Panc1 (cell line): ENCODE measurements at regions not wholly inside any gene's neighbourhood (a gene's known extent, or its start where the extent isn't known, plus 50 kb on each side); places are given as distances from the start of the nearest gene placed in this dataset.

Experiments used
- ATAC-seq: fragments of 200-7000 bp; cut with Tn5 transposase; 2 replicates; pipeline ENCODE4 v1.9.1; 2020; ENCODE audit warnings: mild to moderate bottlenecking, moderate library complexity
- BruUV-seq: library from RNA; stranded (reverse); fragments of 400-500 nt; replicated peaks from 2 replicates; lab custom pipeline; 2021; lab: Mats Ljungman, UMichigan
- CTCF ChIA-PET: fragments of 300-600 bp; sonication (Branson Sonifier 250); formaldehyde crosslinking; loops from one replicate; lab custom pipeline; 2022; ENCODE audit warnings: antibody characterized with exemption; lab: Charles Lee
- POLR2A ChIA-PET: fragments of 300-600 bp; sonication (Branson Sonifier 250); formaldehyde crosslinking; loops from one replicate; lab custom pipeline; 2022; ENCODE audit warnings: antibody characterized with exemption; lab: Charles Lee
- DNase-seq: peaks from one replicate; pipeline ENCODE4 v3.0.0-alpha.2; 2010; ENCODE audit warnings: low read depth, low spot score
- H3K27ac ChIP-seq: 2 replicates; pipeline ENCODE4 v1.5.1; 2011; ENCODE audit warnings: mild to moderate bottlenecking, low read length, inconsistent platforms
- H3K27me3 ChIP-seq: fragments of 200-500 bp; sonication (Bioruptor generic); 2 replicates; pipeline ENCODE4 v1.6.0; 2014; ENCODE audit warnings: low read length, inconsistent platforms; ENCODE audit not compliant: control insufficient read depth, insufficient read depth
- H3K36me3 ChIP-seq: fragments of 200-500 bp; sonication (Bioruptor generic); 2 replicates; pipeline ENCODE4 v1.5.1; 2014; ENCODE audit warnings: inconsistent platforms, mild to moderate bottlenecking, low read length, moderate library complexity; ENCODE audit not compliant: control insufficient read depth, insufficient read depth
- H3K4me1 ChIP-seq: 2 replicates; pipeline ENCODE4 v1.5.1; 2011; ENCODE audit warnings: inconsistent platforms, mild to moderate bottlenecking, low read length, moderate library complexity; ENCODE audit not compliant: control insufficient read depth, insufficient read depth
- H3K4me3 ChIP-seq, 2 experiments: 2 replicates each; pipeline ENCODE4 v1.5.1; 2011 to 2012; ENCODE audit warnings: low read depth in 2 of 2, low read length in 2 of 2, mild to moderate bottlenecking in 2 of 2, inconsistent platforms in 1 of 2, moderate library complexity in 1 of 2
- H3K9me3 ChIP-seq: fragments of 200-500 bp; sonication (Bioruptor generic); 2 replicates; pipeline ENCODE4 v1.5.1; 2014; ENCODE audit warnings: low read depth, mild to moderate bottlenecking, inconsistent platforms, low read length, moderate library complexity; ENCODE audit not compliant: control insufficient read depth, insufficient read depth
- CTCF ChIP-seq: fragments of 450-650 bp; IDR thresholded peaks from 2 replicates; pipeline ENCODE4 v1.5.1; 2017; ENCODE audit warnings: mild to moderate bottlenecking
- POLR2AphosphoS5 ChIP-seq: IDR thresholded peaks from 2 replicates; pipeline ENCODE4 v1.6.1; 2012; ENCODE audit warnings: mild to moderate bottlenecking, low read depth, low read length, moderate library complexity
- REST ChIP-seq, 2 experiments: IDR thresholded peaks; 2 replicates each; pipeline ENCODE4 v1.6.1; 2011 to 2012; ENCODE audit warnings: low read depth in 2 of 2, control low read depth in 1 of 2, low read length in 1 of 2, mild to moderate bottlenecking in 1 of 2, moderate library complexity in 1 of 2; ENCODE audit not compliant: insufficient read depth in 1 of 2
- SIN3A ChIP-seq: IDR thresholded peaks from 2 replicates; pipeline ENCODE4 v1.6.1; 2012; ENCODE audit warnings: low read depth, mild to moderate bottlenecking, low read length, moderate library complexity, borderline replicate concordance; ENCODE audit not compliant: insufficient read depth
- TCF7L2 ChIP-seq: IDR thresholded peaks from 2 replicates; pipeline ENCODE4 v1.6.1; 2011; ENCODE audit warnings: mild to moderate bottlenecking, low read depth, low read length, inconsistent platforms
- in situ Hi-C: cut with HindIII; loops from 2 replicates; pipeline ENCODE4 v1.10.0; 2016; ENCODE audit warnings: low sequenced_read_pairs, low pct_unique_long_range_greater_than_20kb
- intact Hi-C: fragments of 100-400 bp; cut with micrococcal nuclease; formaldehyde crosslinking; loops from one replicate; pipeline ENCODE4 v1.10.0; 2022; ENCODE audit not compliant: unreplicated experiment

- Histone ChIP-seq H3K9me3 (no peaks in the 10 kb centered on the region), H3K4me1 (no peaks in the 10 kb centered on the region), H3K4me3 (no peak overlapping the region), H3K36me3 (no peaks in the 10 kb centered on the region), H3K27ac (no peak overlapping the region), H3K27me3 (no peaks in the 10 kb centered on the region)
- CTCF ChIA-PET: no interaction called here
- in situ Hi-C loops: no loop called here
- intact Hi-C loops: no loop called here
- DNase-seq: no peak
- POLR2A ChIA-PET: no interaction called here
- no TSS peak for BruUV-seq
- TF ChIP-seq REST (IDR thresholded peaks at IDR 0.05; ENCODE audit: insufficient read depth in 1 of 2, low read depth in 2 of 2, low read length in 1 of 2) (no peak), CTCF (no peak), POLR2AphosphoS5 (no peak), TCF7L2 (no peak), SIN3A (no peak)
- no peak for ATAC-seq
Observed at GRCh38 chr2:188865681-188866080, 108.5 kb upstream of the COL3A1 start.

GRCh38 chr2:188869550-188869949 lies 104.6 kb upstream of the COL3A1 start:
- Histone ChIP-seq H3K4me1 (no peaks in the 10 kb centered on the region), H3K9me3 (no peaks in the 10 kb centered on the region), H3K36me3 (no peaks in the 10 kb centered on the region), H3K4me3 (no peak overlapping the region), H3K27me3 (no peaks in the 10 kb centered on the region), H3K27ac (no peak overlapping the region)
- ATAC-seq: no peak
- POLR2A ChIA-PET: no interaction called here
- intact Hi-C loops: no loop called here
- no peak for DNase-seq
- TF ChIP-seq POLR2AphosphoS5 (no peak), CTCF (no peak), SIN3A (no peak), TCF7L2 (no peak), REST (IDR thresholded peaks at IDR 0.05; ENCODE audit: insufficient read depth in 1 of 2, low read depth in 2 of 2, low read length in 1 of 2) (no peak)
- BruUV-seq: no TSS peak
- CTCF ChIA-PET: interaction anchor here (0.6 kb wide), 1 partner anchor 117 kb away, joined by 3 read pairs; no protein-coding TSS in a partner anchor
- in situ Hi-C loops: no loop called here
